ENCODE measurements at regions not wholly inside any gene's neighbourhood (a gene's known extent, or its start where the extent isn't known, plus 50 kb on each side); places are given as distances from the start of the nearest gene placed in this dataset.

GRCh38 chr11:92349486-92350156 lies 125.0 kb downstream of the FAT3 start:
- no peak for DNase-seq (ENCODE audit: low read depth)
- TF ChIP-seq, protein P1, sequence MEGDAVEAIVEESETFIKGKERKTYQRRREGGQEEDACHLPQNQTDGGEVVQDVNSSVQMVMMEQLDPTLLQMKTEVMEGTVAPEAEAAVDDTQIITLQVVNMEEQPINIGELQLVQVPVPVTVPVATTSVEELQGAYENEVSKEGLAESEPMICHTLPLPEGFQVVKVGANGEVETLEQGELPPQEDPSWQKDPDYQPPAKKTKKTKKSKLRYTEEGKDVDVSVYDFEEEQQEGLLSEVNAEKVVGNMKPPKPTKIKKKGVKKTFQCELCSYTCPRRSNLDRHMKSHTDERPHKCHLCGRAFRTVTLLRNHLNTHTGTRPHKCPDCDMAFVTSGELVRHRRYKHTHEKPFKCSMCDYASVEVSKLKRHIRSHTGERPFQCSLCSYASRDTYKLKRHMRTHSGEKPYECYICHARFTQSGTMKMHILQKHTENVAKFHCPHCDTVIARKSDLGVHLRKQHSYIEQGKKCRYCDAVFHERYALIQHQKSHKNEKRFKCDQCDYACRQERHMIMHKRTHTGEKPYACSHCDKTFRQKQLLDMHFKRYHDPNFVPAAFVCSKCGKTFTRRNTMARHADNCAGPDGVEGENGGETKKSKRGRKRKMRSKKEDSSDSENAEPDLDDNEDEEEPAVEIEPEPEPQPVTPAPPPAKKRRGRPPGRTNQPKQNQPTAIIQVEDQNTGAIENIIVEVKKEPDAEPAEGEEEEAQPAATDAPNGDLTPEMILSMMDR (IDR thresholded peaks at IDR 0.05; ENCODE audit: insufficient read depth, low read depth, low read length), result no peak
- H3K4me3 ChIP-seq (ENCODE audit: low read depth, low read length), result no peak overlapping the region

GRCh38 chr11:92357344-92357743 lies 132.7 kb downstream of the FAT3 start:
- no peak overlapping the region for H3K4me3 ChIP-seq (ENCODE audit: low read depth, low read length)
- TF ChIP-seq, protein P1 (IDR thresholded peaks at IDR 0.05; ENCODE audit: insufficient read depth, low read depth, low read length), result no peak
- DNase-seq (ENCODE audit: low read depth), result no peak

DNA sequence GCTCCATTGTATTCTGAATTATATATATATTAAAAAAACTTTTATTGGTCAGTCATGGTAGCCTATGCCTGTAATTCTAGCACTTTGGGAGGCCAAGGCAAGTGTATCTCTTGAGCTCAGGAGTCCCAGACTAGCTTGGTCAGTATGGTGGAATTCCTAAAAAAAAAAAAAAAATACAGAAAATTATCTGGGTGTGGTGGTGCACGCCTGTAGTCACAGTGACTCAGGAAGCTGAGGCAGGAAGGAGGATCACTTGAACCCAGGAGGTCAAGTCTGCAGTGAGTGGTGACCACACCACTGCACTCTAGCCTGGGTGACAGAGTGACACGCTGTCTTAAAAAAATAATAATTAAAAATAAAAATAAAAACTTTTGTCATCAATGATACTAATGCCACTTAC lies 133.2 kb downstream of the FAT3 start:
- no peak overlapping the region for H3K4me3 ChIP-seq (ENCODE audit: low read depth, low read length)
- TF ChIP-seq, protein P1 (IDR thresholded peaks at IDR 0.05; ENCODE audit: insufficient read depth, low read depth, low read length), result no peak
- DNase-seq (ENCODE audit: low read depth), result no peak

DNA sequence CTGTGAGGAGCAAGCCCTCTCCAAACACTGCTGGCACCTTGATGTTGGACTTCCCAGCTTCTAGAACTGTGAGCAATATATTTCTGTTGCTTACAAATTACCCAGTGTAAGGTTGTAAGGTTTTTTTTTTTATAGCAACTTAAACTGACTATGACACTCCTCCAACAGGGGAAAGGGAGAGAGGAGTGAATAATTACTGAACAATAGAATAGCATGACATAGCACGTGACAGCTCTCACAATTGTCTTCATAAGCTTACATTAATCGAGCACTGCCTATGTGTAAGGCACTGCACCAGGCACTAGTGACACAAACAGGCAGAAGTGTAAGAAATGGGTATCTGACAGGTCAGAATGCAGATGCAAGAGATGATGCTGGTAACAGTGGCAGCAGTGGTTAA lies 136.9 kb downstream of the FAT3 start:
- TF ChIP-seq, protein P1 (IDR thresholded peaks at IDR 0.05; ENCODE audit: insufficient read depth, low read depth, low read length), result no peak
- no peak overlapping the region for H3K4me3 ChIP-seq (ENCODE audit: low read depth, low read length)
- DNase-seq (ENCODE audit: low read depth), result no peak

DNA sequence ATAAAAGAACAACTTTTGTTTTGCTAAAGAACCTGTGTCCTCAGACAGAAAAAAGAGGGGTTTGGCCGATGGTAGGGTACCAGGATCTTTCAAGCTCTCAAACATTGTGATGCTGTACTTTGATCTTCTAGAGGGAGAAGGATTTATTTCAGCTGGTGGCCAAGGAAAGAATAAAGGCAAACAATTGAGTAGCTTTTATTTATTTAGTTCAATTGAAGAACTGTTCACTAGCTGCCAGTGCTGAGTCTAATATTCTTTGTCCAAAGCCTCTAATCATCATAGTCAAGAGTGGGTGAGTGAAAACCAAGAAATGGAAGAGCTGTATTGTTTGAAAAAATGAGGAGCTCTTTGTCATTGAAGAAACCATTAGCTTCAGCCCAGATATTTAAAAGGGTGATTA lies 138.4 kb downstream of the FAT3 start:
- TF ChIP-seq, protein P1 (IDR thresholded peaks at IDR 0.05; ENCODE audit: insufficient read depth, low read depth, low read length), result no peak
- no peak for DNase-seq (ENCODE audit: low read depth)

DNA sequence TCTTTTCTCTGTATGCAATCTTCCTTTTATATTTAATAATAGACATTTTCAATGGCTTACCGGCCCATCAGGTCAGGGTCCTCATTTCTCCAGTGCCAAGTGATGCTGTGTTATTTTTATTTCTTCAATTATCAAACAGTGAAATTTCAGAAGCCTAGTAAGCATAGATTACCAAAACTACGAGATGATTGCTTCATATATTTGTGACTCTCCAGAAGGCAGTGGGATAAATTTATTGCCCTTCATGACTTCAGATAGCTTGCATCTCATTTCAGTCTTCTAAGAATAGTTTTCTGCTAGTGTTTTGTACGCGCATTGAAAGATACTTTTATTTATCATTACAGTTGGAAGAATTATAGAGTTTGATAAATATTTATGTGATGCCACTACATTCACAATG lies 139.6 kb downstream of the FAT3 start:
- H3K4me3 ChIP-seq (ENCODE audit: low read depth, low read length), result no peak overlapping the region
- TF ChIP-seq, protein P1 (IDR thresholded peaks at IDR 0.05; ENCODE audit: insufficient read depth, low read depth, low read length), result no peak
- DNase-seq (ENCODE audit: low read depth), result no peak

More for the DNA sequence above, 138.4 kb downstream of the FAT3 start:
- H3K4me3 ChIP-seq (ENCODE audit: low read depth, low read length), result no peak overlapping the region

- peak; percentile 34 for DNase-seq (ENCODE audit: low read depth)
- TF ChIP-seq, protein P1 (IDR thresholded peaks at IDR 0.05; ENCODE audit: insufficient read depth, low read depth, low read length), result no peak
- H3K4me3 ChIP-seq (ENCODE audit: low read depth, low read length), result no peak overlapping the region
Measured at GRCh38 chr11:92376146-92376599, 151.6 kb downstream of the FAT3 start.

All from fibroblast of villous mesenchyme (primary cell).